WTC11 (cell line): ENCODE measurements at regions not wholly inside any gene's neighbourhood (a gene's known extent, or its start where the extent isn't known, plus 50 kb on each side); places are given as distances from the start of the nearest gene placed in this dataset.

Experiments
- ATAC-seq: fragments of 200-7000 bp; cut with Tn5 transposase; 2 replicates; pipeline ENCODE4 v1.10.0; 2021; ENCODE audit warnings: mild to moderate bottlenecking, moderate library complexity
- CTCF ChIA-PET: fragments of 300-600 bp; sonication (Branson Sonifier 250); formaldehyde crosslinking; loops from one replicate; lab custom pipeline; 2021; ENCODE audit warnings: antibody characterized with exemption; lab: Charles Lee
- POLR2A ChIA-PET: fragments of 350-600 bp; sonication (Branson Sonifier 250); formaldehyde crosslinking; loops from one replicate; lab custom pipeline; 2021; ENCODE audit warnings: antibody characterized with exemption; lab: Charles Lee
- DNase-seq: peaks from one replicate; pipeline ENCODE4 v3.0.0; 2021; ENCODE audit warnings: low spot score
- H3K27ac Mint-ChIP-seq: 2 replicates; pipeline ENCODE4 v1.8.0; 2021; ENCODE audit warnings: mixed read lengths
- H3K27me3 Mint-ChIP-seq: 2 replicates; pipeline ENCODE4 v1.8.0; 2021; ENCODE audit warnings: low read depth, mild to moderate bottlenecking, moderate library complexity, mixed read lengths
- H3K36me3 Mint-ChIP-seq: 2 replicates; pipeline ENCODE4 v1.8.0; 2021; ENCODE audit warnings: mixed read lengths
- H3K4me1 Mint-ChIP-seq: 2 replicates; pipeline ENCODE4 v1.8.0; 2022; ENCODE audit warnings: mixed read lengths
- H3K4me3 Mint-ChIP-seq: 2 replicates; pipeline ENCODE4 v1.8.0; 2021; ENCODE audit warnings: mild to moderate bottlenecking, moderate library complexity, mixed read lengths
- H3K9me3 Mint-ChIP-seq: 2 replicates; pipeline ENCODE4 v1.8.0; 2021; ENCODE audit warnings: mixed read lengths
- ETV6 ChIP-seq: sonication (generic); formaldehyde crosslinking; IDR thresholded peaks from 2 replicates; pipeline ENCODE4 v1.8.1; 2022; ENCODE audit warnings: mild to moderate bottlenecking, missing genetic modification reagents
- HMGA2 ChIP-seq: fragments of 250-450 bp; sonication (Bioruptor Pico); IDR thresholded peaks from 2 replicates; pipeline ENCODE4 v1.4.0; 2021; ENCODE audit warnings: mild to moderate bottlenecking, moderate library complexity
- IRF2 ChIP-seq: sonication (generic); formaldehyde crosslinking; IDR thresholded peaks from 2 replicates; pipeline ENCODE4 v1.8.0; 2022; ENCODE audit warnings: low read depth, missing genetic modification reagents, borderline replicate concordance
- MYBL2 ChIP-seq: sonication (generic); formaldehyde crosslinking; IDR thresholded peaks from 2 replicates; pipeline ENCODE4 v1.8.1; 2023; ENCODE audit warnings: mild to moderate bottlenecking, moderate library complexity, missing genetic modification reagents
- NFE2L1 ChIP-seq: sonication (generic); formaldehyde crosslinking; IDR thresholded peaks from 2 replicates; pipeline ENCODE4 v1.8.1; 2023; ENCODE audit warnings: missing genetic modification reagents
- NR1H2 ChIP-seq: sonication (generic); formaldehyde crosslinking; IDR thresholded peaks from 2 replicates; pipeline ENCODE4 v1.9.0; 2021; ENCODE audit warnings: mild to moderate bottlenecking, moderate library complexity, missing genetic modification reagents
- ZBTB21 ChIP-seq: sonication (generic); formaldehyde crosslinking; IDR thresholded peaks from 2 replicates; pipeline ENCODE4 v1.8.1; 2023; ENCODE audit warnings: mild to moderate bottlenecking, missing genetic modification reagents, borderline replicate concordance
- ZNF317 ChIP-seq: sonication (generic); formaldehyde crosslinking; IDR thresholded peaks from 2 replicates; pipeline ENCODE4 v1.8.1; 2023; ENCODE audit warnings: low read depth, mild to moderate bottlenecking, moderate library complexity, missing genetic modification reagents, borderline replicate concordance
- ZNF423 ChIP-seq: fragments of 250-450 bp; sonication (Bioruptor Pico); IDR thresholded peaks from 2 replicates; pipeline ENCODE4 v2.1.2; 2022; ENCODE audit warnings: mild to moderate bottlenecking, moderate library complexity
- ZNF671 ChIP-seq: fragments of 250-450 bp; sonication (Bioruptor Pico); IDR thresholded peaks from 2 replicates; pipeline ENCODE4 v1.8.0; 2021; ENCODE audit warnings: mild to moderate bottlenecking
- TF ChIP-seq, protein P1 (sequence below): sonication (generic); formaldehyde crosslinking; IDR thresholded peaks from 2 replicates; pipeline ENCODE4 v1.8.1; 2023; ENCODE audit warnings: mild to moderate bottlenecking, missing genetic modification reagents, moderate library complexity
- TF ChIP-seq, protein P2 (sequence below): fragments of 200-600 bp; IDR thresholded peaks from 2 replicates; pipeline ENCODE4 v1.8.0; 2022; ENCODE audit warnings: antibody characterized with exemption
- TF ChIP-seq, protein P3 (sequence below): sonication (generic); formaldehyde crosslinking; IDR thresholded peaks from 2 replicates; pipeline ENCODE4 v1.8.1; 2022; ENCODE audit warnings: low read depth, missing genetic modification reagents, borderline replicate concordance
- TF ChIP-seq, protein P4 (sequence below): fragments of 250-450 bp; sonication (Bioruptor Pico); IDR thresholded peaks from 2 replicates; pipeline ENCODE4 v1.8.0; 2021; ENCODE audit warnings: mild to moderate bottlenecking
- TF ChIP-seq, protein P5 (sequence below): sonication (generic); formaldehyde crosslinking; IDR thresholded peaks from 2 replicates; pipeline ENCODE4 v1.8.1; 2022; ENCODE audit warnings: mild to moderate bottlenecking, moderate library complexity, missing genetic modification reagents
- TF ChIP-seq, protein P6 (sequence below): fragments of 250-450 bp; sonication (Bioruptor Pico); IDR thresholded peaks from 2 replicates; pipeline ENCODE4 v2.1.2; 2022; ENCODE audit warnings: mild to moderate bottlenecking, moderate library complexity

DNA sequence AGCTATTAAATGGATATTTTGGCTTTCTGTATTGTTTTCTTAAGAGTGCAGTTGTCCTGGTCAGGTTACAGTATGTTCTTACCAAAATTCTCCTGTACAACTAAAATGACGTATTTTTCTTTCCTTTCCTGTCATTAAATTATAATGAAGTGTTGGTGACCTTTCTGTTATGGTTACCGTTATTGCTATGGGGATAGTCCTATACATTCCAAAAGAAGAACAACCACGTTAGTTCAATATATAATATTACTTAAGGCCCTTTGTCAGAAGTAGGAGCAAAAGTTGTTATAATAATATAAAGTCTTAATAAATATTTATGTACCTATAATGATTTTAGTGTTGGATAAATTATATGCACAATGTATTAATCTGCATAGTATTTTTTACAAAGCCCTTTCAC is 82.4 kb upstream of the NREP start (continued):
- TF ChIP-seq ZNF317 (CRISPR knock-in tag) = no peak
- TF ChIP-seq, protein P1, sequence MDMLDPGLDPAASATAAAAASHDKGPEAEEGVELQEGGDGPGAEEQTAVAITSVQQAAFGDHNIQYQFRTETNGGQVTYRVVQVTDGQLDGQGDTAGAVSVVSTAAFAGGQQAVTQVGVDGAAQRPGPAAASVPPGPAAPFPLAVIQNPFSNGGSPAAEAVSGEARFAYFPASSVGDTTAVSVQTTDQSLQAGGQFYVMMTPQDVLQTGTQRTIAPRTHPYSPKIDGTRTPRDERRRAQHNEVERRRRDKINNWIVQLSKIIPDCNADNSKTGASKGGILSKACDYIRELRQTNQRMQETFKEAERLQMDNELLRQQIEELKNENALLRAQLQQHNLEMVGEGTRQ (CRISPR knock-in tag) = no peak

DNA sequence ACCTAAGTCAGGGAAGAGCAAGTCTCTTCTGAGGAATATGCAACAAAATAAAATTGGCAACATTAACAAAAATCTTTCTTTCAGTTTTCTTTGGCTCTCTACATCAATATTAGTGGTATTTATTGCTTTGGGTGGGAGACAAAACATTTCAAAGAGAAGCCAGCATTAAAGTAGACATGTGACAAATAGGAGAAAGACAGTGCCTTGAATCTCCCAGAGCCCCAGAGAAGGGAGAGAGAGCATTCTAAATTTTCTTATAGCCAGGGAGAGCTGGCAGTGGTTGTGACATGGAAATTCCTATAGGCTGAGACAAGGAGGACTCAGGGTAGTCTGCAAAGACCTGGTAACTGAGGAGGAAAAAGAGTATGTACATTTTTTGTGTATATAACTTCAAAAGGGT is 79.4 kb upstream of the NREP start:
- TF ChIP-seq, protein P2, sequence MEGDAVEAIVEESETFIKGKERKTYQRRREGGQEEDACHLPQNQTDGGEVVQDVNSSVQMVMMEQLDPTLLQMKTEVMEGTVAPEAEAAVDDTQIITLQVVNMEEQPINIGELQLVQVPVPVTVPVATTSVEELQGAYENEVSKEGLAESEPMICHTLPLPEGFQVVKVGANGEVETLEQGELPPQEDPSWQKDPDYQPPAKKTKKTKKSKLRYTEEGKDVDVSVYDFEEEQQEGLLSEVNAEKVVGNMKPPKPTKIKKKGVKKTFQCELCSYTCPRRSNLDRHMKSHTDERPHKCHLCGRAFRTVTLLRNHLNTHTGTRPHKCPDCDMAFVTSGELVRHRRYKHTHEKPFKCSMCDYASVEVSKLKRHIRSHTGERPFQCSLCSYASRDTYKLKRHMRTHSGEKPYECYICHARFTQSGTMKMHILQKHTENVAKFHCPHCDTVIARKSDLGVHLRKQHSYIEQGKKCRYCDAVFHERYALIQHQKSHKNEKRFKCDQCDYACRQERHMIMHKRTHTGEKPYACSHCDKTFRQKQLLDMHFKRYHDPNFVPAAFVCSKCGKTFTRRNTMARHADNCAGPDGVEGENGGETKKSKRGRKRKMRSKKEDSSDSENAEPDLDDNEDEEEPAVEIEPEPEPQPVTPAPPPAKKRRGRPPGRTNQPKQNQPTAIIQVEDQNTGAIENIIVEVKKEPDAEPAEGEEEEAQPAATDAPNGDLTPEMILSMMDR = no peak
- no peak for TF ChIP-seq MYBL2 (CRISPR knock-in tag)
- TF ChIP-seq ETV6 (CRISPR knock-in tag) = no peak
- no peak for TF ChIP-seq ZNF671 (CRISPR knock-in tag)
- TF ChIP-seq ZNF317 (CRISPR knock-in tag) = no peak
- no peak for TF ChIP-seq ZBTB21 (CRISPR knock-in tag)
- TF ChIP-seq, protein P3, sequence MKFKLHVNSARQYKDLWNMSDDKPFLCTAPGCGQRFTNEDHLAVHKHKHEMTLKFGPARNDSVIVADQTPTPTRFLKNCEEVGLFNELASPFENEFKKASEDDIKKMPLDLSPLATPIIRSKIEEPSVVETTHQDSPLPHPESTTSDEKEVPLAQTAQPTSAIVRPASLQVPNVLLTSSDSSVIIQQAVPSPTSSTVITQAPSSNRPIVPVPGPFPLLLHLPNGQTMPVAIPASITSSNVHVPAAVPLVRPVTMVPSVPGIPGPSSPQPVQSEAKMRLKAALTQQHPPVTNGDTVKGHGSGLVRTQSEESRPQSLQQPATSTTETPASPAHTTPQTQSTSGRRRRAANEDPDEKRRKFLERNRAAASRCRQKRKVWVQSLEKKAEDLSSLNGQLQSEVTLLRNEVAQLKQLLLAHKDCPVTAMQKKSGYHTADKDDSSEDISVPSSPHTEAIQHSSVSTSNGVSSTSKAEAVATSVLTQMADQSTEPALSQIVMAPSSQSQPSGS = no peak
- no peak for TF ChIP-seq NR1H2 (CRISPR knock-in tag)
- TF ChIP-seq ZNF423 = no peak
- TF ChIP-seq HMGA2 (CRISPR knock-in tag) = no peak
- TF ChIP-seq, protein P4, sequence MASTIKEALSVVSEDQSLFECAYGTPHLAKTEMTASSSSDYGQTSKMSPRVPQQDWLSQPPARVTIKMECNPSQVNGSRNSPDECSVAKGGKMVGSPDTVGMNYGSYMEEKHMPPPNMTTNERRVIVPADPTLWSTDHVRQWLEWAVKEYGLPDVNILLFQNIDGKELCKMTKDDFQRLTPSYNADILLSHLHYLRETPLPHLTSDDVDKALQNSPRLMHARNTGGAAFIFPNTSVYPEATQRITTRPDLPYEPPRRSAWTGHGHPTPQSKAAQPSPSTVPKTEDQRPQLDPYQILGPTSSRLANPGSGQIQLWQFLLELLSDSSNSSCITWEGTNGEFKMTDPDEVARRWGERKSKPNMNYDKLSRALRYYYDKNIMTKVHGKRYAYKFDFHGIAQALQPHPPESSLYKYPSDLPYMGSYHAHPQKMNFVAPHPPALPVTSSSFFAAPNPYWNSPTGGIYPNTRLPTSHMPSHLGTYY (CRISPR knock-in tag) = no peak
- no peak for TF ChIP-seq NFE2L1 (CRISPR knock-in tag)
- TF ChIP-seq IRF2 (CRISPR knock-in tag) = no peak
- TF ChIP-seq, protein P5, sequence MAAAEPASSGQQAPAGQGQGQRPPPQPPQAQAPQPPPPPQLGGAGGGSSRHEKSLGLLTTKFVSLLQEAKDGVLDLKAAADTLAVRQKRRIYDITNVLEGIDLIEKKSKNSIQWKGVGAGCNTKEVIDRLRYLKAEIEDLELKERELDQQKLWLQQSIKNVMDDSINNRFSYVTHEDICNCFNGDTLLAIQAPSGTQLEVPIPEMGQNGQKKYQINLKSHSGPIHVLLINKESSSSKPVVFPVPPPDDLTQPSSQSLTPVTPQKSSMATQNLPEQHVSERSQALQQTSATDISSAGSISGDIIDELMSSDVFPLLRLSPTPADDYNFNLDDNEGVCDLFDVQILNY (CRISPR knock-in tag) = no peak
- no peaks in the 10 kb centered on the region for H3K4me1 Mint-ChIP-seq
- CTCF ChIA-PET = no interaction called here

DNA sequence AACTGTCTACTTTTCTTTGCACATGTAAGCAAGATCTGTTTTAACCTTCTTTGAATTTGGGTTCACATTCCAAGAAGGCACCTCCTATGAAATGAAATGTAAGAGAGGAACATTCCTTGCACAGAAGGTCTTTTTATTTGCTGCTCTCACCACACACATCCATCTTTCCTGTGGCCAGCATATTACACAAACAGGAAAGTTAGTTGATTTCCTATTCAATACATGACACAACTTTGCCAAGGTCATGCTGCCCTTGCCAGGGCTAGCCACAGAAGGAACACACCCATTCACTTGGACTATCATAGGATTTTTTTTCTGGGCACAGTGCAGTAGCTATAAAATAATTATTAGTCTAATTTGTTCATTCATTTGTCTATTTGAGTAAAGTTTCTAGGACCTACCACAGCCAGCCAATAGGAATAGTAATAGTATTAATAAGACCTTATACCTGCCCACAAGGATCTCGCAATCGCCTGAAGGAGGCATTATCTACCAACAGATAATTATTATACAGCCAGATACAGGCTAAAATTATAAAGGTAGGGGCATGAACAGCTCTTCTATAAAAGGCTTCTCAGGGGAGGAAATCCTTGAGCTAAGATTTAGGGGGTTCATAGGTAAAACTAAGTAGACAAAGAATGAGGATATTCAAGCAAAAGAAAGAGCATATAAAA is 78.1 kb upstream of the NREP start:
- DNase-seq (no peak), ATAC-seq (peak; percentile 38; the same call in 1 of the 2 replicates)
- CTCF ChIA-PET = no interaction called here
- no peak overlapping the region for H3K4me3 Mint-ChIP-seq
- TF ChIP-seq, protein P6, sequence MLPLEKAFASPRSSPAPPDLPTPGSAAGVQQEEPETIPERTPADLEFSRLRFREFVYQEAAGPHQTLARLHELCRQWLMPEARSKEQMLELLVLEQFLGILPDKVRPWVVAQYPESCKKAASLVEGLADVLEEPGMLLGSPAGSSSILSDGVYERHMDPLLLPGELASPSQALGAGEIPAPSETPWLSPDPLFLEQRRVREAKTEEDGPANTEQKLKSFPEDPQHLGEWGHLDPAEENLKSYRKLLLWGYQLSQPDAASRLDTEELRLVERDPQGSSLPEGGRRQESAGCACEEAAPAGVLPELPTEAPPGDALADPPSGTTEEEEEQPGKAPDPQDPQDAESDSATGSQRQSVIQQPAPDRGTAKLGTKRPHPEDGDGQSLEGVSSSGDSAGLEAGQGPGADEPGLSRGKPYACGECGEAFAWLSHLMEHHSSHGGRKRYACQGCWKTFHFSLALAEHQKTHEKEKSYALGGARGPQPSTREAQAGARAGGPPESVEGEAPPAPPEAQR = no peak
- no peaks in the 10 kb centered on the region; the same call in 1 of the 2 replicates for H3K27me3 Mint-ChIP-seq
- H3K36me3 Mint-ChIP-seq = no peaks in the 10 kb centered on the region
- H3K9me3 Mint-ChIP-seq = peaks cover 4% of the 10 kb centered on the region; the same call in 1 of the 2 replicates
- no peaks in the 10 kb centered on the region for H3K4me1 Mint-ChIP-seq
- H3K27ac Mint-ChIP-seq = no peak overlapping the region
- POLR2A ChIA-PET = no interaction called here

More for the DNA sequence above, 79.4 kb upstream of the NREP start:
- ATAC-seq = no peak
- no peaks in the 10 kb centered on the region; the same call in 1 of the 2 replicates for H3K27me3 Mint-ChIP-seq
- POLR2A ChIA-PET = no interaction called here
- H3K36me3 Mint-ChIP-seq = no peaks in the 10 kb centered on the region
- peaks cover 2% of the 10 kb centered on the region; the same call in 1 of the 2 replicates for H3K9me3 Mint-ChIP-seq
- H3K4me3 Mint-ChIP-seq = no peak overlapping the region
- DNase-seq = no peak
- H3K27ac Mint-ChIP-seq = no peak overlapping the region
